IMR-90 (cell line): ENCODE measurements at regions not wholly inside any gene's neighbourhood (a gene's known extent, or its start where the extent isn't known, plus 50 kb on each side); places are given as distances from the start of the nearest gene placed in this dataset.

Experiments
- ATAC-seq: fragments of 200-7000 bp; cut with Tn5 transposase; 2 replicates; pipeline ENCODE4 v1.9.1; 2020; ENCODE audit warnings: low read depth, mild to moderate bottlenecking, moderate library complexity
- BruUV-seq: library from RNA; stranded (reverse); fragments of 400-500 nt; replicated peaks from 2 replicates; lab custom pipeline; 2021; lab: Mats Ljungman, UMichigan
- CTCF ChIA-PET: fragments of 300-600 bp; formaldehyde crosslinking; extraction: SDS; loops from one replicate; lab custom pipeline; 2021; ENCODE audit warnings: antibody characterized with exemption; lab: Yijun Ruan, JAX
- POLR2A ChIA-PET: fragments of 300-600 bp; sonication (Branson Sonifier 250); formaldehyde crosslinking; loops from one replicate; lab custom pipeline; 2022; ENCODE audit warnings: antibody characterized with exemption; ENCODE audit not compliant: unreplicated experiment; lab: Charles Lee
- DNase-seq: peaks from one replicate; pipeline ENCODE4 v3.0.0; 2013
- H2AFZ ChIP-seq: replicated peaks from 2 replicates; pipeline ENCODE3; 2013; ENCODE audit warnings: low read length, mild to moderate bottlenecking; ENCODE audit not compliant: poor library complexity
- H2AK5ac ChIP-seq: 2 replicates; pipeline ENCODE4 v1.6.1; 2013; ENCODE audit warnings: low read depth, low read length, inconsistent platforms
- H2AK9ac ChIP-seq: replicated peaks from 2 replicates; pipeline ENCODE3; 2013; ENCODE audit warnings: mild to moderate bottlenecking, low read depth, low read length, moderate library complexity; ENCODE audit not compliant: poor library complexity
- H2BK120ac ChIP-seq: 2 replicates; pipeline ENCODE4 v1.6.1; 2013; ENCODE audit warnings: low read depth, low read length, inconsistent platforms
- H2BK15ac ChIP-seq: 3 replicates; pipeline ENCODE4 v1.6.1; 2013; ENCODE audit warnings: low read depth, low read length, inconsistent platforms
- H2BK20ac ChIP-seq: 2 replicates; pipeline ENCODE4 v1.6.1; 2013; ENCODE audit warnings: low read depth, mild to moderate bottlenecking, inconsistent platforms, low read length, moderate library complexity
- H2BK5ac ChIP-seq: 2 replicates; pipeline ENCODE4 v1.6.1; 2013; ENCODE audit warnings: mild to moderate bottlenecking, low read depth, low read length, inconsistent platforms; ENCODE audit not compliant: poor library complexity, severe bottlenecking
- H3K14ac ChIP-seq: replicated peaks from 2 replicates; pipeline ENCODE4 v1.6.1; 2013; ENCODE audit warnings: low read depth, low read length, inconsistent platforms
- H3K18ac ChIP-seq: 2 replicates; pipeline ENCODE4 v1.6.1; 2013; ENCODE audit warnings: low read depth, low read length, control low read depth
- H3K23ac ChIP-seq: 2 replicates; pipeline ENCODE4 v1.6.1; 2013; ENCODE audit warnings: low read depth, low read length, inconsistent platforms
- H3K27ac ChIP-seq: 2 replicates; pipeline ENCODE4 v1.5.1; 2013; ENCODE audit warnings: mild to moderate bottlenecking, control low read depth, low read length; ENCODE audit not compliant: insufficient read depth
- H3K27me3 ChIP-seq: 2 replicates; pipeline ENCODE4 v1.6.1; 2013; ENCODE audit warnings: low read length; ENCODE audit not compliant: control insufficient read depth, insufficient read depth
- H3K36me3 ChIP-seq: 2 replicates; pipeline ENCODE4 v1.6.1; 2013; ENCODE audit warnings: low read length, mixed read lengths; ENCODE audit not compliant: control insufficient read depth, insufficient read depth
- H3K4ac ChIP-seq: 2 replicates; pipeline ENCODE4 v1.6.1; 2013; ENCODE audit warnings: low read depth, low read length, inconsistent platforms
- H3K4me1 ChIP-seq: 2 replicates; pipeline ENCODE4 v1.6.1; 2013; ENCODE audit warnings: low read length, mixed read lengths; ENCODE audit not compliant: control insufficient read depth, insufficient read depth
- H3K4me2 ChIP-seq: 2 replicates; pipeline ENCODE4 v1.6.1; 2013; ENCODE audit warnings: low read depth, mild to moderate bottlenecking, control low read depth, low read length, moderate library complexity
- H3K4me3 ChIP-seq: 2 replicates; pipeline ENCODE4 v1.5.1; 2013; ENCODE audit warnings: low read depth, mild to moderate bottlenecking, control low read depth, low read length, moderate library complexity; ENCODE audit not compliant: insufficient read depth
- H3K56ac ChIP-seq: 2 replicates; pipeline ENCODE4 v1.6.1; 2013; ENCODE audit warnings: low read length, inconsistent platforms; ENCODE audit not compliant: insufficient read depth; ENCODE audit errors: extremely low read depth
- H3K79me1 ChIP-seq, 2 experiments: 2 replicates each; pipeline ENCODE4 v1.6.1; 2013; ENCODE audit warnings: low read length in 2 of 2, inconsistent platforms in 1 of 2, low read depth in 1 of 2
- H3K9ac ChIP-seq: 2 replicates; pipeline ENCODE4 v1.6.1; 2013; ENCODE audit warnings: low read depth, low read length, control low read depth
- H3K9me1 ChIP-seq: 2 replicates; pipeline ENCODE4 v1.6.1; 2013; ENCODE audit warnings: low read length, inconsistent platforms; ENCODE audit not compliant: insufficient read depth
- H3K9me3 ChIP-seq: 2 replicates; pipeline ENCODE4 v1.6.1; 2013; ENCODE audit warnings: low read length; ENCODE audit not compliant: control insufficient read depth, insufficient read depth
- H4K20me1 ChIP-seq: 2 replicates; pipeline ENCODE4 v1.6.1; 2013; ENCODE audit warnings: low read length, inconsistent platforms; ENCODE audit not compliant: insufficient read depth
- H4K5ac ChIP-seq: 2 replicates; pipeline ENCODE4 v1.6.1; 2013; ENCODE audit warnings: mild to moderate bottlenecking, low read depth, low read length, control low read depth
- H4K8ac ChIP-seq, 2 experiments: 2 replicates each; pipeline ENCODE4 v1.6.1; 2013; ENCODE audit warnings: low read depth in 2 of 2, low read length in 2 of 2, control low read depth in 1 of 2, inconsistent platforms in 1 of 2
- H4K91ac ChIP-seq: 2 replicates; pipeline ENCODE4 v1.6.1; 2013; ENCODE audit warnings: low read depth, low read length, inconsistent platforms; ENCODE audit not compliant: insufficient read depth
- BHLHE40 ChIP-seq: fragments of 150-350 bp; IDR thresholded peaks from 2 replicates; pipeline ENCODE4 v1.6.1; 2016; ENCODE audit warnings: mild to moderate bottlenecking, low read depth, low read length
- CHD1 ChIP-seq: IDR thresholded peaks from 2 replicates; pipeline ENCODE4 v1.6.1; 2012; ENCODE audit warnings: low read depth, low read length, improper control_type of control experiment
- CTCF ChIP-seq: conservative IDR thresholded peaks from 2 replicates; pipeline ENCODE4 v1.5.1; 2012; ENCODE audit warnings: mild to moderate bottlenecking, low read depth, low read length, improper control_type of control experiment
- ELK1 ChIP-seq: fragments of 150-350 bp; IDR thresholded peaks from 2 replicates; pipeline ENCODE4 v1.6.1; 2016; ENCODE audit warnings: low read depth, mild to moderate bottlenecking, low read length, moderate library complexity, borderline replicate concordance
- FOS ChIP-seq: fragments of 150-350 bp; IDR thresholded peaks from 2 replicates; pipeline ENCODE4 v1.6.1; 2016; ENCODE audit warnings: low read depth, low read length
- MAFK ChIP-seq: IDR thresholded peaks from 2 replicates; pipeline ENCODE4 v1.6.1; 2012; ENCODE audit warnings: low read depth, low read length, improper control_type of control experiment
- RCOR1 ChIP-seq: IDR thresholded peaks from 2 replicates; pipeline ENCODE4 v1.6.1; 2012; ENCODE audit warnings: mild to moderate bottlenecking, low read length, improper control_type of control experiment; ENCODE audit not compliant: insufficient replicate concordance
- RFX5 ChIP-seq: IDR thresholded peaks from 2 replicates; pipeline ENCODE4 v1.8.0; 2012; ENCODE audit warnings: low read depth, mild to moderate bottlenecking, low read length, moderate library complexity
- SMC3 ChIP-seq: fragments of 150-350 bp; IDR thresholded peaks from 2 replicates; pipeline ENCODE4 v1.6.1; 2016; ENCODE audit warnings: low read depth, mild to moderate bottlenecking, antibody characterized with exemption, low read length, moderate library complexity
- dilution Hi-C: fragments of 300-500 bp; cut with HindIII; formaldehyde crosslinking; loops from one replicate; pipeline ENCODE4 v1.14.3; 2018; ENCODE audit warnings: low sequenced_read_pairs; ENCODE audit not compliant: unreplicated experiment
- in situ Hi-C: fragments of 300-500 bp; cut with MboI; formaldehyde crosslinking; loops from 3 replicates; pipeline ENCODE4 v1.14.3; 2019; ENCODE audit warnings: low sequenced_read_pairs, inconsistent platforms, mixed read lengths
- intact Hi-C: fragments of 100-400 bp; cut with micrococcal nuclease; formaldehyde crosslinking; loops from 2 replicates; pipeline ENCODE4 v1.10.0; 2022

GRCh38 chr18:44258576-44258975 is 422.1 kb upstream of the SETBP1 start:
- no peak overlapping the region for H3K27ac ChIP-seq
- H3K56ac ChIP-seq: no peak overlapping the region
- no peak overlapping the region for H3K14ac ChIP-seq
- no peak for TF ChIP-seq FOS
- TF ChIP-seq SMC3: no peak
- no peak for TF ChIP-seq CHD1
- no peak for TF ChIP-seq MAFK
- TF ChIP-seq RCOR1: no peak
- TF ChIP-seq ELK1: no peak
- TF ChIP-seq BHLHE40: no peak
- TF ChIP-seq RFX5: no peak
- TF ChIP-seq CTCF: no peak
- no peak overlapping the region for H2BK20ac ChIP-seq
- no peak overlapping the region for H3K23ac ChIP-seq
- dilution Hi-C loops (no loop called here), in situ Hi-C loops (no loop called here), intact Hi-C loops (no loop called here)
- no peaks in the 10 kb centered on the region for H4K20me1 ChIP-seq
- no peak overlapping the region for H2AK9ac ChIP-seq
- H2AFZ ChIP-seq: no peak overlapping the region
- no peak overlapping the region for H3K4ac ChIP-seq
- H2BK5ac ChIP-seq: no peak overlapping the region
- H3K9me3 ChIP-seq: no peaks in the 10 kb centered on the region; the same call in 1 of the 2 replicates
- H3K18ac ChIP-seq: no peak overlapping the region
- no peaks in the 10 kb centered on the region for H3K4me1 ChIP-seq
- DNase-seq: no peak
- H2AK5ac ChIP-seq: no peak overlapping the region
- no peak overlapping the region for H2BK120ac ChIP-seq
- H3K4me3 ChIP-seq: no peak overlapping the region
- POLR2A ChIA-PET: no interaction called here
- no peak for ATAC-seq
- no peaks in the 10 kb centered on the region for H3K27me3 ChIP-seq
- H3K4me2 ChIP-seq: no peak overlapping the region
- H4K5ac ChIP-seq: no peak overlapping the region
- no peaks in the 10 kb centered on the region for H3K36me3 ChIP-seq
- no peaks in the 10 kb centered on the region for H3K9me1 ChIP-seq
- no peaks in the 10 kb centered on the region for H3K79me1 ChIP-seq
- no peak overlapping the region for H4K91ac ChIP-seq
- CTCF ChIA-PET: interaction anchor here (0.6 kb wide), 1 partner anchor 31 kb away, joined by 3 read pairs; no protein-coding TSS in a partner anchor
- H2BK15ac ChIP-seq: no peak overlapping the region
- H3K9ac ChIP-seq: no peak overlapping the region
- no peak overlapping the region for H4K8ac ChIP-seq
- BruUV-seq: no TSS peak
